ENCODE measurements at regions not wholly inside any gene's neighbourhood (a gene's known extent, or its start where the extent isn't known, plus 50 kb on each side); places are given as distances from the start of the nearest gene placed in this dataset.

DNA sequence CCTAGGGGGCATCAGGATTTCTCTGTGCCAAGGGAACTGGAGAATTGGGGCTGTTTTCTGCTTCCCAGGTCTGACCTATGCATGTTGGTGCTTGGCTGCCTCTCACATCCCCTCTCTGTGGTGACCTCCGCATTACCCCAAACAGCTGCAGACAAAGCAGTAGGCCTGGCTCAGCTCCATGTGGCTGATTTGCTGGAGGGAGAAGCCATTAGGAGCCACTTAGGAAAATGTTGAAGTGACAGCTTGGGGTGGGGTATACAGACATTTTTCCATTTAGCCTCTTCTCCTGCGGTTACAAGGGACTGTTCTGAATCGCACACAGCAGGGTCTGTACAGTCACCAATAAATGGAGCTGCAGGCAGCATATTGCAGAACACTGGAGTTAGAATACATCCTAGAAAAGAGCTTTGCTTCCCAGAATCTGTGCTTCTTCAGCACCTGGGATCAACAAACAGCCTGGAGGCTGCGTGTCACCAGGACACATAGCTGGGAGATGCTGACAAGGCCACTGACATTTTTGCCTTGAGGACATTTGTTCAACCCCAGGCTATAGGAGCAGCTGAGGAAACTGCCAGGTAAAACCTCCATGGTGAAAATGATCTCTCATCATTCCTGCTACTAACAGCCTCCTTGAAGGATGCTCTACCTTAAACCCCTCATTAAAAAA is 335.3 kb downstream of the DIRAS2 start:
- TF ChIP-seq, protein P1, sequence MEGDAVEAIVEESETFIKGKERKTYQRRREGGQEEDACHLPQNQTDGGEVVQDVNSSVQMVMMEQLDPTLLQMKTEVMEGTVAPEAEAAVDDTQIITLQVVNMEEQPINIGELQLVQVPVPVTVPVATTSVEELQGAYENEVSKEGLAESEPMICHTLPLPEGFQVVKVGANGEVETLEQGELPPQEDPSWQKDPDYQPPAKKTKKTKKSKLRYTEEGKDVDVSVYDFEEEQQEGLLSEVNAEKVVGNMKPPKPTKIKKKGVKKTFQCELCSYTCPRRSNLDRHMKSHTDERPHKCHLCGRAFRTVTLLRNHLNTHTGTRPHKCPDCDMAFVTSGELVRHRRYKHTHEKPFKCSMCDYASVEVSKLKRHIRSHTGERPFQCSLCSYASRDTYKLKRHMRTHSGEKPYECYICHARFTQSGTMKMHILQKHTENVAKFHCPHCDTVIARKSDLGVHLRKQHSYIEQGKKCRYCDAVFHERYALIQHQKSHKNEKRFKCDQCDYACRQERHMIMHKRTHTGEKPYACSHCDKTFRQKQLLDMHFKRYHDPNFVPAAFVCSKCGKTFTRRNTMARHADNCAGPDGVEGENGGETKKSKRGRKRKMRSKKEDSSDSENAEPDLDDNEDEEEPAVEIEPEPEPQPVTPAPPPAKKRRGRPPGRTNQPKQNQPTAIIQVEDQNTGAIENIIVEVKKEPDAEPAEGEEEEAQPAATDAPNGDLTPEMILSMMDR (IDR thresholded peaks at IDR 0.05; ENCODE audit: extremely low read depth, low read depth, low read length) = no peak
- Histone ChIP-seq H3K27me3 (ENCODE audit: insufficient read depth, low read length) (no peaks in the 10 kb centered on the region), H2AFZ (ENCODE audit: low read length) (no peak overlapping the region), H3K36me3 (ENCODE audit: insufficient read depth, low read length) (no peaks in the 10 kb centered on the region), H4K20me1 (ENCODE audit: insufficient read depth, low read length) (no peaks in the 10 kb centered on the region), H3K4me1 (ENCODE audit: insufficient read depth, low read length) (no peaks in the 10 kb centered on the region), H3K4me2 (ENCODE audit: insufficient read depth, low read length) (no peak overlapping the region), H3K4me3 (ENCODE audit: insufficient read depth, low read length) (no peak overlapping the region), H3K79me2 (ENCODE audit: insufficient read depth, low read length) (no peaks in the 10 kb centered on the region), H3K27ac (ENCODE audit: low read depth, low read length) (no peak overlapping the region), H3K9me3 (ENCODE audit: low read depth, low read length) (no peaks in the 10 kb centered on the region)
- DNase-seq (ENCODE audit: insufficient read length, low spot score, missing footprints) = peak; percentile 19

DNA sequence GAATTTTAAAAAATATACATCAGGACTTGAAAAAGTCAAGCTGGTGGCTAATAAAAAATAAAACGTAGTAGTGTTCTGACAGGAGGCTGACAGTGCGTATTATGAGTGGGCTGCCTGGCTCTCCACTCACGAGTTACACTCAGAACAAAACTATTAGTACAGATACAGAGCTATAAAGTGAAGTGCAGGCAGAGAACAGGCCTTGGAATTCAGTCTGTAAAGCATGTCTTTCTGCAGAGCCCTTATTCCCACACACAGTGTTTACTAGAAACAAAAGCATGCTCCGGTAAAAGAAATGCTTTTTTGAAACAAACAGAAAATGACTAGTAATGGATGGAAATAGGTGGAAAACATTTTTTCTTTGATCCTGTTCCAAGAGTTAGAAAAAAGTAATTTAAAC is 334.7 kb downstream of the DIRAS2 start:
- Histone ChIP-seq H3K4me1 (ENCODE audit: insufficient read depth, low read length) (no peaks in the 10 kb centered on the region), H3K36me3 (ENCODE audit: insufficient read depth, low read length) (no peaks in the 10 kb centered on the region), H3K27ac (ENCODE audit: low read depth, low read length) (no peak overlapping the region), H3K4me2 (ENCODE audit: insufficient read depth, low read length) (no peak overlapping the region), H3K4me3 (ENCODE audit: insufficient read depth, low read length) (no peak overlapping the region), H3K9me3 (ENCODE audit: low read depth, low read length) (no peaks in the 10 kb centered on the region), H4K20me1 (ENCODE audit: insufficient read depth, low read length) (no peaks in the 10 kb centered on the region), H3K79me2 (ENCODE audit: insufficient read depth, low read length) (no peaks in the 10 kb centered on the region), H3K27me3 (ENCODE audit: insufficient read depth, low read length) (no peaks in the 10 kb centered on the region), H2AFZ (ENCODE audit: low read length) (no peak overlapping the region)
- no peak for DNase-seq (ENCODE audit: insufficient read length, low spot score, missing footprints)
- TF ChIP-seq, protein P1 (IDR thresholded peaks at IDR 0.05; ENCODE audit: extremely low read depth, low read depth, low read length) = no peak

DNA sequence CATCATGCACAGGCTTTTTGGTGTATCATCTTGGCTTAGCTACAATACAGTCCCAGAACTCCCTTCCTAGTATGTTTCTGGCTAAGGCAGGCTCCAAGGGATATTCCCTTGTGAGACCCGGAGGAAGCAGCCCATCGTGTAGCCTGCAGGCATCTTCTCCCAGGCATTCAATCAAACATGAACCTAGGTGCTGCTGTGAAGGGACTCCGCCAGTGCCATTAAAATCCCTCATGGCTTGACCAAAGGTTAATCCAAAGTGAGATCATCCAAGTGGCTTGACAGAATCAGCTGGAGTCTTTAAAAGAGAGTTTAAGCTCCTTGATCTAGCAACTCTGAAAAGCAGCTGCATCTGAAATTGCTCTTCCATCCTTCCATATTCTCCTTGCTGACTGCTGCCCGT is 333.9 kb downstream of the DIRAS2 start:
- no peak overlapping the region for H3K27ac ChIP-seq (ENCODE audit: low read depth, low read length)
- no peak overlapping the region for H3K4me2 ChIP-seq (ENCODE audit: insufficient read depth, low read length)
- H3K9me3 ChIP-seq (ENCODE audit: low read depth, low read length) = no peaks in the 10 kb centered on the region
- H3K4me1 ChIP-seq (ENCODE audit: insufficient read depth, low read length) = no peaks in the 10 kb centered on the region
- no peak overlapping the region for H2AFZ ChIP-seq (ENCODE audit: low read length)
- no peaks in the 10 kb centered on the region for H4K20me1 ChIP-seq (ENCODE audit: insufficient read depth, low read length)
- no peak for DNase-seq (ENCODE audit: insufficient read length, low spot score, missing footprints)
- no peaks in the 10 kb centered on the region for H3K36me3 ChIP-seq (ENCODE audit: insufficient read depth, low read length)
- no peaks in the 10 kb centered on the region for H3K79me2 ChIP-seq (ENCODE audit: insufficient read depth, low read length)
- no peak overlapping the region for H3K4me3 ChIP-seq (ENCODE audit: insufficient read depth, low read length)
- TF ChIP-seq, protein P1 (IDR thresholded peaks at IDR 0.05; ENCODE audit: extremely low read depth, low read depth, low read length) = no peak
- no peaks in the 10 kb centered on the region for H3K27me3 ChIP-seq (ENCODE audit: insufficient read depth, low read length)

DNA sequence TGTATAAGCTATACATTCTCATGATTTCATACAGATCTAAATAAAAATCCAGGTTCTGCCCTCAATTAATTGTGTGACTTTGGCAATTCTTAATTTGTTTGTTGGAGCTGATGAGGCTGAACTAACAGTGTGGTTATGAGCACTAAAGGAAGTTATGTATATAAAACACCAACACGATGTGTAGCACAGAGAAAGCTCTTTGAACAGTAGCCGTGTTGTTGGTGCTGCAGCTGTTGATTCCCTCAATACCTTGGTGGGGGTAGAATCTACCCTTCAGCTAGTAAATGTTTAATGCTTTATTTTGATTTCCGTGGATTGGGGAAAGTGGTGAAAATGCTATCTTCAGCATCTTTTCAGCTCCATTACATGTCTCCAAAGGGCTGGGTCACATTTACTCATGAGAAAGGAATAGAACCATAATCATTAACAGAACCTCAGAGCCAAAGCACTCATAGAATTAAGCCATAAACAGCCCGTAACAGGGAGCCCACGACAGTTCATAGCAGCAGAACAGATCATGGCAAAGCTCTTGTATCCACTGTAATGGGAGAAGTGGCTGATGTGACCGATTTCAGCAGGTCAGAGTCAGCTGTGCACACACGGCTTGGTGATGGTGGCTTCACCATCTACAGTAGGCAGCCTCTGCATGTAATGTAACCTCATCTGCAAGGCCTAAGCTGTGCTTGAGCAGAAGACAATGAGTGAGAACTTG is 332.7 kb downstream of the DIRAS2 start:
- Histone ChIP-seq H3K79me2 (ENCODE audit: insufficient read depth, low read length) (no peaks in the 10 kb centered on the region), H3K4me1 (ENCODE audit: insufficient read depth, low read length) (no peaks in the 10 kb centered on the region), H2AFZ (ENCODE audit: low read length) (no peak overlapping the region), H3K36me3 (ENCODE audit: insufficient read depth, low read length) (no peaks in the 10 kb centered on the region), H3K27me3 (ENCODE audit: insufficient read depth, low read length) (no peaks in the 10 kb centered on the region), H3K4me2 (ENCODE audit: insufficient read depth, low read length) (no peak overlapping the region), H4K20me1 (ENCODE audit: insufficient read depth, low read length) (no peaks in the 10 kb centered on the region), H3K4me3 (ENCODE audit: insufficient read depth, low read length) (no peak overlapping the region), H3K9me3 (ENCODE audit: low read depth, low read length) (no peaks in the 10 kb centered on the region), H3K27ac (ENCODE audit: low read depth, low read length) (no peak overlapping the region)
- DNase-seq (ENCODE audit: insufficient read length, low spot score, missing footprints) = no peak
- TF ChIP-seq, protein P1 (IDR thresholded peaks at IDR 0.05; ENCODE audit: extremely low read depth, low read depth, low read length) = no peak
